Caco-2 (cell line): ENCODE measurements at regions not wholly inside any gene's neighbourhood (a gene's known extent, or its start where the extent isn't known, plus 50 kb on each side); places are given as distances from the start of the nearest gene placed in this dataset.
A peak's percentile ranks its signal among the peaks of the same experiment; 100 is the strongest.

Experiments
- BruUV-seq: library from RNA; stranded (reverse); fragments of 400-500 nt; replicated peaks from 2 replicates; lab custom pipeline; 2021; lab: Mats Ljungman, UMichigan
- CTCF ChIA-PET: fragments of 300-600 bp; sonication (Branson Sonifier 250); formaldehyde crosslinking; loops from one replicate; lab custom pipeline; 2022; ENCODE audit warnings: antibody characterized with exemption; lab: Charles Lee
- POLR2A ChIA-PET: fragments of 300-600 bp; sonication (Branson Sonifier 250); formaldehyde crosslinking; loops from one replicate; lab custom pipeline; 2022; ENCODE audit warnings: antibody characterized with exemption; lab: Charles Lee
- DNase-seq, 2 experiments: peaks; one replicate each; pipeline versions ENCODE4 v3.0.0 to v3.0.0-alpha.2; 2020 to 2022
- H3K27me3 ChIP-seq: replicated peaks from 2 replicates; pipeline ENCODE4 v1.6.0; 2011; ENCODE audit warnings: low read length; ENCODE audit not compliant: control insufficient read depth, insufficient read depth
- H3K36me3 ChIP-seq: 2 replicates; pipeline ENCODE4 v1.5.1; 2011; ENCODE audit warnings: low read length; ENCODE audit not compliant: control insufficient read depth, insufficient read depth
- H3K4me1 ChIP-seq: fragments of 250-450 bp; sonication (Bioruptor Pico); 2 replicates; pipeline ENCODE4 v1.5.1; 2020; ENCODE audit warnings: mild to moderate bottlenecking
- H3K4me3 ChIP-seq: 2 replicates; pipeline ENCODE4 v1.5.1; 2011; ENCODE audit warnings: low read depth, mild to moderate bottlenecking, control low read depth, low read length
- H3K9me3 ChIP-seq: fragments of 250-450 bp; sonication (Bioruptor Pico); 2 replicates; pipeline ENCODE4 v1.5.1; 2020; ENCODE audit warnings: mild to moderate bottlenecking, moderate library complexity
- H3K27ac Mint-ChIP-seq: one replicate; pipeline ENCODE4 v1.8.0; 2022; ENCODE audit warnings: mixed read lengths; ENCODE audit not compliant: unreplicated experiment
- H3K27me3 Mint-ChIP-seq: one replicate; pipeline ENCODE4 v1.8.0; 2022; ENCODE audit warnings: mixed read lengths; ENCODE audit not compliant: insufficient read depth, unreplicated experiment
- H3K36me3 Mint-ChIP-seq: one replicate; pipeline ENCODE4 v1.8.0; 2022; ENCODE audit warnings: mild to moderate bottlenecking, mixed read lengths; ENCODE audit not compliant: insufficient read depth, unreplicated experiment
- H3K4me1 Mint-ChIP-seq: one replicate; pipeline ENCODE4 v1.8.0; 2022; ENCODE audit warnings: low read depth, mixed read lengths; ENCODE audit not compliant: unreplicated experiment
- H3K4me3 Mint-ChIP-seq: one replicate; pipeline ENCODE4 v1.8.0; 2022; ENCODE audit warnings: mild to moderate bottlenecking, moderate library complexity, mixed read lengths; ENCODE audit not compliant: unreplicated experiment
- H3K9me3 Mint-ChIP-seq: one replicate; pipeline ENCODE4 v1.8.0; 2022; ENCODE audit warnings: mixed read lengths; ENCODE audit not compliant: unreplicated experiment
- CTCF ChIP-seq, 2 experiments: fragments of 200-600 bp in 1 of 2; IDR thresholded peaks; 1 replicate in 1 of 2; 2 replicates in 1 of 2; pipeline versions ENCODE4 v1.5.1 to v1.8.0; 2011 to 2022; ENCODE audit warnings: antibody characterized with exemption in 1 of 2, control low read depth in 1 of 2, inconsistent platforms in 1 of 2, low read depth in 1 of 2, low read length in 1 of 2, mild to moderate bottlenecking in 1 of 2, moderate library complexity in 1 of 2; ENCODE audit not compliant: insufficient read depth in 1 of 2, severe bottlenecking in 1 of 2, unreplicated experiment in 1 of 2
- intact Hi-C: fragments of 100-400 bp; cut with micrococcal nuclease; formaldehyde crosslinking; loops from one replicate; pipeline ENCODE4 v1.10.0; 2022; ENCODE audit not compliant: unreplicated experiment

GRCh38 chr9:129318121-129319075 is 140.3 kb upstream of the IER5L start:
- Histone ChIP-seq H3K36me3 (no peaks in the 10 kb centered on the region), H3K4me1 (peaks cover 31% of the 10 kb centered on the region), H3K4me3 (no peak overlapping the region), H3K9me3 (no peaks in the 10 kb centered on the region), H3K27me3 (no peaks in the 10 kb centered on the region)
- no peak overlapping the region for H3K4me3 Mint-ChIP-seq
- H3K9me3 Mint-ChIP-seq, result no peaks in the 10 kb centered on the region
- ChIA-PET POLR2A (interaction anchor here (0.5 to 1.0 kb wide), 2 partner anchors 16 to 171 kb away, joined by 3 to 4 read pairs; no protein-coding TSS in a partner anchor), CTCF (no interaction called here)
- no TSS peak for BruUV-seq
- H3K4me1 Mint-ChIP-seq, result peaks cover 23% of the 10 kb centered on the region
- intact Hi-C loops, result no loop called here
- H3K27me3 Mint-ChIP-seq, result no peaks in the 10 kb centered on the region
- DNase-seq, result peak in 1 of 2 experiments; percentile 72
- TF ChIP-seq CTCF (IDR thresholded peaks at IDR 0.05; ENCODE audit: insufficient read depth in 1 of 2, low read depth in 1 of 2, low read length in 1 of 2, severe bottlenecking in 1 of 2, unreplicated experiment in 1 of 2), result no peak
- H3K36me3 Mint-ChIP-seq, result no peaks in the 10 kb centered on the region
- H3K27ac Mint-ChIP-seq, result peak overlapping the region; percentile 53

GRCh38 chr9:129317179-129318011 is 139.3 kb upstream of the IER5L start:
- no peaks in the 10 kb centered on the region for H3K9me3 Mint-ChIP-seq
- DNase-seq, result peak in 1 of 2 experiments; percentile 61
- no peak overlapping the region for H3K27ac Mint-ChIP-seq
- no peaks in the 10 kb centered on the region for H3K27me3 ChIP-seq
- ChIA-PET CTCF (no interaction called here), POLR2A (interaction anchor here (0.5 to 1.0 kb wide), 2 partner anchors 17 to 172 kb away, joined by 3 to 4 read pairs; no protein-coding TSS in a partner anchor)
- H3K9me3 ChIP-seq, result no peaks in the 10 kb centered on the region
- intact Hi-C loops, result no loop called here
- no peaks in the 10 kb centered on the region for H3K36me3 ChIP-seq
- no TSS peak for BruUV-seq
- no peak overlapping the region for H3K4me3 ChIP-seq
- no peaks in the 10 kb centered on the region for H3K27me3 Mint-ChIP-seq
- no peak for TF ChIP-seq CTCF (IDR thresholded peaks at IDR 0.05; ENCODE audit: insufficient read depth in 1 of 2, low read depth in 1 of 2, low read length in 1 of 2, severe bottlenecking in 1 of 2, unreplicated experiment in 1 of 2)
- H3K4me1 Mint-ChIP-seq, result peaks cover 20% of the 10 kb centered on the region
- no peaks in the 10 kb centered on the region for H3K36me3 Mint-ChIP-seq
- H3K4me1 ChIP-seq, result peaks cover 31% of the 10 kb centered on the region
- no peak overlapping the region for H3K4me3 Mint-ChIP-seq
